H1 (cell line): ENCODE measurements at regions not wholly inside any gene's neighbourhood (a gene's known extent, or its start where the extent isn't known, plus 50 kb on each side); places are given as distances from the start of the nearest gene placed in this dataset.

ENCODE experiments used
- POU5F1 ChIP-seq: IDR thresholded peaks from 2 replicates; pipeline ENCODE4 v1.6.1; 2011; ENCODE audit warnings: low read depth, mild to moderate bottlenecking, low read length, moderate library complexity
- TEAD4 ChIP-seq: IDR thresholded peaks from 2 replicates; pipeline ENCODE4 v1.6.1; 2012; ENCODE audit warnings: low read depth, low read length, inconsistent platforms, mixed read lengths
- TF ChIP-seq, protein P1 (sequence below): fragments of 300-600 bp; sonication (generic); IDR thresholded peaks from 2 replicates; pipeline ENCODE4 v1.7.1; 2012; ENCODE audit warnings: low read length, moderate library complexity, mild to moderate bottlenecking, inconsistent platforms; ENCODE audit not compliant: insufficient replicate concordance

DNA sequence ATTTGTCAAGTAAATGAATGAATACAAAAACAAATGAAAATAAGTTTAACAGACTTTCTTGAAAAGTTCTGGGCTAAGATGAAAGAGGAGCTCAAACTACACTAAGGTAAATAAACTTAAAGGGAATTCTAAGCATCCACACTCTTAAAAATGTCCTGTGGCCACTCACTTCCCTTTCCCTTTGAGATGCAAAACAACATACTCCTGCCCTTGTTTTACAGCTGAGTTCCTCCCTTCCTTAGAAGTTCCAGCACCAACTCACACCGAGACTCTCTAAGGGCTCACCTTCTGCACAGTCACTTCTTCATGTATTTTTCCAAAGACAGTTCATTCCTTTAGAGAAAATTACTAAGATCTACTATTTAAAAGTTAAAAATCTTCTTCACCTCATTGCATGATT, 123.3 kb upstream of the CMC1 start (continued):
- TF ChIP-seq, protein P1, sequence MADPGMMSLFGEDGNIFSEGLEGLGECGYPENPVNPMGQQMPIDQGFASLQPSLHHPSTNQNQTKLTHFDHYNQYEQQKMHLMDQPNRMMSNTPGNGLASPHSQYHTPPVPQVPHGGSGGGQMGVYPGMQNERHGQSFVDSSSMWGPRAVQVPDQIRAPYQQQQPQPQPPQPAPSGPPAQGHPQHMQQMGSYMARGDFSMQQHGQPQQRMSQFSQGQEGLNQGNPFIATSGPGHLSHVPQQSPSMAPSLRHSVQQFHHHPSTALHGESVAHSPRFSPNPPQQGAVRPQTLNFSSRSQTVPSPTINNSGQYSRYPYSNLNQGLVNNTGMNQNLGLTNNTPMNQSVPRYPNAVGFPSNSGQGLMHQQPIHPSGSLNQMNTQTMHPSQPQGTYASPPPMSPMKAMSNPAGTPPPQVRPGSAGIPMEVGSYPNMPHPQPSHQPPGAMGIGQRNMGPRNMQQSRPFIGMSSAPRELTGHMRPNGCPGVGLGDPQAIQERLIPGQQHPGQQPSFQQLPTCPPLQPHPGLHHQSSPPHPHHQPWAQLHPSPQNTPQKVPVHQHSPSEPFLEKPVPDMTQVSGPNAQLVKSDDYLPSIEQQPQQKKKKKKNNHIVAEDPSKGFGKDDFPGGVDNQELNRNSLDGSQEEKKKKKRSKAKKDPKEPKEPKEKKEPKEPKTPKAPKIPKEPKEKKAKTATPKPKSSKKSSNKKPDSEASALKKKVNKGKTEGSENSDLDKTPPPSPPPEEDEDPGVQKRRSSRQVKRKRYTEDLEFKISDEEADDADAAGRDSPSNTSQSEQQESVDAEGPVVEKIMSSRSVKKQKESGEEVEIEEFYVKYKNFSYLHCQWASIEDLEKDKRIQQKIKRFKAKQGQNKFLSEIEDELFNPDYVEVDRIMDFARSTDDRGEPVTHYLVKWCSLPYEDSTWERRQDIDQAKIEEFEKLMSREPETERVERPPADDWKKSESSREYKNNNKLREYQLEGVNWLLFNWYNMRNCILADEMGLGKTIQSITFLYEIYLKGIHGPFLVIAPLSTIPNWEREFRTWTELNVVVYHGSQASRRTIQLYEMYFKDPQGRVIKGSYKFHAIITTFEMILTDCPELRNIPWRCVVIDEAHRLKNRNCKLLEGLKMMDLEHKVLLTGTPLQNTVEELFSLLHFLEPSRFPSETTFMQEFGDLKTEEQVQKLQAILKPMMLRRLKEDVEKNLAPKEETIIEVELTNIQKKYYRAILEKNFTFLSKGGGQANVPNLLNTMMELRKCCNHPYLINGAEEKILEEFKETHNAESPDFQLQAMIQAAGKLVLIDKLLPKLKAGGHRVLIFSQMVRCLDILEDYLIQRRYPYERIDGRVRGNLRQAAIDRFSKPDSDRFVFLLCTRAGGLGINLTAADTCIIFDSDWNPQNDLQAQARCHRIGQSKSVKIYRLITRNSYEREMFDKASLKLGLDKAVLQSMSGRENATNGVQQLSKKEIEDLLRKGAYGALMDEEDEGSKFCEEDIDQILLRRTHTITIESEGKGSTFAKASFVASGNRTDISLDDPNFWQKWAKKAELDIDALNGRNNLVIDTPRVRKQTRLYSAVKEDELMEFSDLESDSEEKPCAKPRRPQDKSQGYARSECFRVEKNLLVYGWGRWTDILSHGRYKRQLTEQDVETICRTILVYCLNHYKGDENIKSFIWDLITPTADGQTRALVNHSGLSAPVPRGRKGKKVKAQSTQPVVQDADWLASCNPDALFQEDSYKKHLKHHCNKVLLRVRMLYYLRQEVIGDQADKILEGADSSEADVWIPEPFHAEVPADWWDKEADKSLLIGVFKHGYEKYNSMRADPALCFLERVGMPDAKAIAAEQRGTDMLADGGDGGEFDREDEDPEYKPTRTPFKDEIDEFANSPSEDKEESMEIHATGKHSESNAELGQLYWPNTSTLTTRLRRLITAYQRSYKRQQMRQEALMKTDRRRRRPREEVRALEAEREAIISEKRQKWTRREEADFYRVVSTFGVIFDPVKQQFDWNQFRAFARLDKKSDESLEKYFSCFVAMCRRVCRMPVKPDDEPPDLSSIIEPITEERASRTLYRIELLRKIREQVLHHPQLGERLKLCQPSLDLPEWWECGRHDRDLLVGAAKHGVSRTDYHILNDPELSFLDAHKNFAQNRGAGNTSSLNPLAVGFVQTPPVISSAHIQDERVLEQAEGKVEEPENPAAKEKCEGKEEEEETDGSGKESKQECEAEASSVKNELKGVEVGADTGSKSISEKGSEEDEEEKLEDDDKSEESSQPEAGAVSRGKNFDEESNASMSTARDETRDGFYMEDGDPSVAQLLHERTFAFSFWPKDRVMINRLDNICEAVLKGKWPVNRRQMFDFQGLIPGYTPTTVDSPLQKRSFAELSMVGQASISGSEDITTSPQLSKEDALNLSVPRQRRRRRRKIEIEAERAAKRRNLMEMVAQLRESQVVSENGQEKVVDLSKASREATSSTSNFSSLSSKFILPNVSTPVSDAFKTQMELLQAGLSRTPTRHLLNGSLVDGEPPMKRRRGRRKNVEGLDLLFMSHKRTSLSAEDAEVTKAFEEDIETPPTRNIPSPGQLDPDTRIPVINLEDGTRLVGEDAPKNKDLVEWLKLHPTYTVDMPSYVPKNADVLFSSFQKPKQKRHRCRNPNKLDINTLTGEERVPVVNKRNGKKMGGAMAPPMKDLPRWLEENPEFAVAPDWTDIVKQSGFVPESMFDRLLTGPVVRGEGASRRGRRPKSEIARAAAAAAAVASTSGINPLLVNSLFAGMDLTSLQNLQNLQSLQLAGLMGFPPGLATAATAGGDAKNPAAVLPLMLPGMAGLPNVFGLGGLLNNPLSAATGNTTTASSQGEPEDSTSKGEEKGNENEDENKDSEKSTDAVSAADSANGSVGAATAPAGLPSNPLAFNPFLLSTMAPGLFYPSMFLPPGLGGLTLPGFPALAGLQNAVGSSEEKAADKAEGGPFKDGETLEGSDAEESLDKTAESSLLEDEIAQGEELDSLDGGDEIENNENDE = peak; percentile 55
- TF ChIP-seq POU5F1 (peak; percentile 85), TEAD4 (peak; percentile 73; the same call in 1 of the 2 replicates)
- TF ChIP-seq, all 59 proteins: peak for 4
